ENCODE measurements at regions not wholly inside any gene's neighbourhood (a gene's known extent, or its start where the extent isn't known, plus 50 kb on each side); places are given as distances from the start of the nearest gene placed in this dataset.

GRCh38 chr1:50265790-50266314, 157.1 kb downstream of the ELAVL4 start:
- TF ChIP-seq NR2F6 (IDR thresholded peaks at IDR 0.05) (no peak), NR2F6 (CRISPR knock-in tag; IDR thresholded peaks at IDR 0.05) (no peak), ZBTB21 (CRISPR knock-in tag; IDR thresholded peaks at IDR 0.05) (no peak), POLR2A (IDR thresholded peaks at IDR 0.05; ENCODE audit: insufficient read depth in 1 of 2, low read depth in 2 of 2, low read length in 2 of 2) (no peak), DMTF1 (CRISPR knock-in tag; IDR thresholded peaks at IDR 0.05) (no peak), ZNF251 (CRISPR knock-in tag; IDR thresholded peaks at IDR 0.05) (no peak), CTCF (CRISPR knock-in tag; IDR thresholded peaks at IDR 0.05) (no peak), TAF1 (CRISPR knock-in tag; IDR thresholded peaks at IDR 0.05) (no peak), GABPA (IDR thresholded peaks at IDR 0.05; ENCODE audit: low read depth, low read length) (no peak), GABPA (CRISPR knock-in tag; IDR thresholded peaks at IDR 0.05; ENCODE audit: low read depth) (no peak), FOXC1 (CRISPR knock-in tag; IDR thresholded peaks at IDR 0.05; ENCODE audit: borderline replicate concordance) (no peak), ZBTB42 (CRISPR knock-in tag; IDR thresholded peaks at IDR 0.05) (no peak), CCDC6 (CRISPR knock-in tag; IDR thresholded peaks at IDR 0.05) (no peak)
